ENCODE measurements at regions not wholly inside any gene's neighbourhood (a gene's known extent, or its start where the extent isn't known, plus 50 kb on each side); places are given as distances from the start of the nearest gene placed in this dataset.
A peak's percentile ranks its signal among the peaks of the same experiment; 100 is the strongest.

DNA sequence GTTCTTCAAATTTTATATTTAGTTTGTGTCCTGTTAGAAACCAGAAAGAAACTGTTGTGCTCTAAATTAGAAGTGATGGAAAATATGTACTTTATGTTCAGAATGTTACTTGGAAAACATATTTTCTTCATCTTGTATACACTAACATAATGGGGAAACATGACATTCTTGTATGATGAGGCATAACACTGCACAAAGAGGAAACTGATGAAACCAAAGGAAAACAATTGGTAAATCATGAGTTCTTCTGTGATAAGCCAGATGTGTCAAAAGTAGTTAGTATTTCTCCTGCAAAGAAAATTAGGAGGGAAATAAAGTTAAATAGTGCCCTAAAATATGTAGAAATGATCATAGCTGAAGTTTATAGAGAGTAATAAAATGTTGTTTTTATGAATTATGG is 111.1 kb upstream of the FBN2 start:
- ChIA-PET CTCF (no interaction called here), POLR2A (ENCODE audit: low non-redundant PET) (no interaction called here)
- DNase-seq (ENCODE audit: low spot score) = no peak
- TF ChIP-seq CTCF (conservative IDR thresholded peaks at IDR 0.05; ENCODE audit: low read depth) = no peak
- H3K27ac ChIP-seq = no peak overlapping the region

DNA sequence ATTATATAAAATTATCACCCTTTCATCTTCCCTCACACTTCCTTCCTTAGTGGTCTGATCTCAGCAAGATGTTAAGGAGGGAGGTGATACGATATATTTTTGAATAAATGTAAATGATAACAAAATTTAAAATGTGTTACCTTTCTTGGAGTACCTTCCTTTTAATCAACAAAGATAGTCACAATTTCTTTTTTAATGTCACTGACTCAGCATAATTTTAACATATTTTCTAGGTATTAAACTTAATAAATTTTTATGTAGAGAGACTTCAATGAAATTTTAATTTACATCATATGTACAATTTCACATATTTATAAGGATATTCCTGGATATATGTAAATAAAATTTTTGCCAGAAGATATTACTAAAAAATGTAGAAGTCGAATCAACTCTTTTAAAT is 125.0 kb upstream of the FBN2 start:
- ChIA-PET CTCF (no interaction called here), POLR2A (ENCODE audit: low non-redundant PET) (no interaction called here)
- no peak for DNase-seq (ENCODE audit: low spot score)
- TF ChIP-seq CTCF (conservative IDR thresholded peaks at IDR 0.05; ENCODE audit: low read depth) = no peak
- no peak overlapping the region for H3K27ac ChIP-seq

DNA sequence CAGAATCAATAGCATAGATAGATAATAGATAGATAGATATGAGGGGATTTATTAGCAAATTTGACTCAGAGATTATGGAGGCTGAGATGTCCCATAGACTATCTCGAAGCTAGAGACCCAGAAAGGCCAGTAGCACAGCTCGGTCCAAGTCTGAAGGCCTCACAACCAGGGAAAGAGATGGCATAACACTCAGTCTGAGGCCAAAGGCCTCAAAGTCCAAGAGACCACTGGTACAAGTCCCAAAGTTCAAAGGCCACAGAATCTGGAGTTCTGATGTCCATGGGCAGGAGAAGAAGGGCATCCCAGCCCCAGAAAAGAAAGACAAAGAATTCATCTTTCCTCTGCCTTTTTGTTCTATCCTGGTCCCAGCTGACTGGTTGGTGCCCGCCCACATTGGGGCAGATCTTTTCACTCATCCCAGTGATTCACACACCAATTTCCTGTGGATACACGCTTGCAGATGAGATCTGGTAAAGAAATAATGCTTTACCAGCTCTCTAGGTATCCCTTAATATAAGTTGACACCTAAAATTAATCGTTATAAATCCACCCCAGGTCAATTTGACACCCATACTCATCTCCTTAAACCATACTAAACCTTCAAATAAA is 127.8 kb upstream of the FBN2 start:
- CTCF ChIA-PET = no interaction called here
- POLR2A ChIA-PET (ENCODE audit: low non-redundant PET) = no interaction called here
- no peak overlapping the region for H3K27ac ChIP-seq
- TF ChIP-seq CTCF (conservative IDR thresholded peaks at IDR 0.05; ENCODE audit: low read depth) = no peak
- DNase-seq (ENCODE audit: low spot score) = no peak

DNA sequence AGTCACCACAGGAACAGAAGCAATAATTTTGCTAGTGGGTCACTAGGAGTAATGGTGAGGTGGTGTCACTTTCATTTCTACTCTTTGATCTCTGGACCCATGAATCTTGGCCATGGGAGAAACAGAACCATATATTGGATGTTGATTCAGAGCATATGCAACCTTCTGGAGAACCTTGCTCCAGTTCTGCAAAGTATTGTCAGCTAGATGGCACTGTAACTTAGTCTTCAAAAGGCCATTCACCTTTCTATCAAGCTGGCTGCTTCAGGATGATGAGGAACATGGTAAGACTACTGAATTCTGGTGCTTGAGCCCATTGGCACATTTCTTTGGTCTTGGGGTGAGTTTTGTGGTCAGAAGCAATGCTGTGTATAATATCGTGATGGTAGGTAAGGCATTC is 129.1 kb upstream of the FBN2 start:
- DNase-seq (ENCODE audit: low spot score) = no peak
- ChIA-PET POLR2A (ENCODE audit: low non-redundant PET) (no interaction called here), CTCF (interaction anchor here (0.6 kb wide), 1 partner anchor 24 kb away, joined by 3 read pairs; no protein-coding TSS in a partner anchor)
- no peak overlapping the region for H3K27ac ChIP-seq
- no peak for TF ChIP-seq CTCF (conservative IDR thresholded peaks at IDR 0.05; ENCODE audit: low read depth)

DNA sequence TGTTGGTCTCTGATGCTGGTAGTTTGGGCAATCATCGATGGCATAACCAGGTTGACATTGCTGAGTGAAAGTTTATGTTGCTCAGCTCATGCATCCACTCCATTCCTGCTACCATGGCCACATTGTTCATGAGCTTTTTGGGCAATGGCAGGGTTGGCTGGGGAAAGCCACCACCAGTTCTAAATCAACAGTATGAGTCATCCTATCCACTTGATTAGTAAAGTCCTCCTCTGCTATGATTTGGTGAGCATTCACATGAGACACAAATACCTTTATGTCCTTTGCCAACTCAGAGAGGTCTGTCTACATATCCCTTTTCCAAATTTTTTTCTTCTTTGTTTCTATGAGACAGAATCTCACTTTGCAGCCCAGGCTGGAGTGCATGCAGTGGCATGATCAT is 129.7 kb upstream of the FBN2 start:
- H3K27ac ChIP-seq = no peak overlapping the region
- POLR2A ChIA-PET (ENCODE audit: low non-redundant PET) = no interaction called here
- CTCF ChIA-PET = interaction anchor here (0.7 kb wide), 1 partner anchor 1104 kb away, joined by 3 read pairs; no protein-coding TSS in a partner anchor
- TF ChIP-seq CTCF (conservative IDR thresholded peaks at IDR 0.05; ENCODE audit: low read depth) = no peak
- DNase-seq (ENCODE audit: low spot score) = no peak

- peak; percentile 31 for DNase-seq (ENCODE audit: low spot score)
- CTCF ChIA-PET = interaction anchor here (0.6 kb wide), 1 partner anchor 1105 kb away, joined by 3 read pairs; no protein-coding TSS in a partner anchor
- POLR2A ChIA-PET (ENCODE audit: low non-redundant PET) = no interaction called here
- TF ChIP-seq CTCF (conservative IDR thresholded peaks at IDR 0.05; ENCODE audit: low read depth) = no peak
- H3K27ac ChIP-seq = no peak overlapping the region
These were observed 130.9 kb upstream of the FBN2 start for GRCh38 chr5:128668921-128669320.
